Vagina (tissue), 2 donors: ENCODE measurements at regions not wholly inside any gene's neighbourhood (a gene's known extent, or its start where the extent isn't known, plus 50 kb on each side); places are given as distances from the start of the nearest gene placed in this dataset.

Experiments
- DNase-seq, 2 donors: peaks; one replicate each; pipeline ENCODE4 v3.0.0-alpha.2; 2017; ENCODE audit errors: extremely low spot score in 2 of 2
- H3K27ac ChIP-seq: fragments of 200-600 bp; sonication (generic); one replicate; pipeline ENCODE4 v1.5.1; 2019
- H3K27me3 ChIP-seq: fragments of 200-600 bp; sonication (generic); one replicate; pipeline ENCODE4 v1.5.1; 2019
- H3K36me3 ChIP-seq, 2 donors: fragments of 200-600 bp; sonication (generic); one replicate each; pipeline ENCODE4 v1.5.1; 2017 to 2019
- H3K4me1 ChIP-seq: fragments of 200-600 bp; sonication (generic); one replicate; pipeline ENCODE4 v1.5.1; 2019
- H3K4me3 ChIP-seq, 2 donors: fragments of 200-600 bp; sonication (generic); 1 replicate in 1 of 2; 2 replicates in 1 of 2; pipeline ENCODE4 v1.5.1; 2016 to 2019
- H3K9me3 ChIP-seq: fragments of 200-600 bp; sonication (generic); one replicate; pipeline ENCODE4 v1.5.1; 2019
- POLR2A ChIP-seq, 2 donors: fragments of 450-650 bp; IDR thresholded peaks; one replicate each; pipeline ENCODE4 v1.6.1; 2017; ENCODE audit warnings: antibody characterized with exemption in 2 of 2, mild to moderate bottlenecking in 2 of 2, moderate library complexity in 2 of 2
- POLR2AphosphoS5 ChIP-seq, 2 donors: sonication (generic); formaldehyde crosslinking; IDR thresholded peaks; one replicate each; pipeline ENCODE4 v1.9.0; 2017; ENCODE audit warnings: antibody characterized with exemption in 2 of 2, mild to moderate bottlenecking in 2 of 2, low read depth in 1 of 2; ENCODE audit not compliant: insufficient read depth in 1 of 2
- intact Hi-C: fragments of 100-400 bp; cut with DNase I; formaldehyde crosslinking; loops from one replicate; pipeline ENCODE4 v1.15.1; 2023
- TF ChIP-seq, protein P1 (sequence below), 3 experiments: fragments of 450-650 bp in 2 of 3; fragments of 200-600 bp in 1 of 3; sonication (generic) in 1 of 3; IDR thresholded peaks; one replicate each; pipeline ENCODE4 v1.5.1; 2017 to 2019; ENCODE audit warnings: antibody characterized with exemption in 3 of 3, mild to moderate bottlenecking in 2 of 3, moderate library complexity in 2 of 3

GRCh38 chr7:115676707-115677106 lies 353.9 kb downstream of the TFEC start:
- no peaks in the 10 kb centered on the region for H3K27me3 ChIP-seq
- H3K9me3 ChIP-seq = no peaks in the 10 kb centered on the region
- H3K27ac ChIP-seq = no peak overlapping the region
- no peak for TF ChIP-seq POLR2A (IDR thresholded peaks at IDR 0.05)
- TF ChIP-seq, protein P1, sequence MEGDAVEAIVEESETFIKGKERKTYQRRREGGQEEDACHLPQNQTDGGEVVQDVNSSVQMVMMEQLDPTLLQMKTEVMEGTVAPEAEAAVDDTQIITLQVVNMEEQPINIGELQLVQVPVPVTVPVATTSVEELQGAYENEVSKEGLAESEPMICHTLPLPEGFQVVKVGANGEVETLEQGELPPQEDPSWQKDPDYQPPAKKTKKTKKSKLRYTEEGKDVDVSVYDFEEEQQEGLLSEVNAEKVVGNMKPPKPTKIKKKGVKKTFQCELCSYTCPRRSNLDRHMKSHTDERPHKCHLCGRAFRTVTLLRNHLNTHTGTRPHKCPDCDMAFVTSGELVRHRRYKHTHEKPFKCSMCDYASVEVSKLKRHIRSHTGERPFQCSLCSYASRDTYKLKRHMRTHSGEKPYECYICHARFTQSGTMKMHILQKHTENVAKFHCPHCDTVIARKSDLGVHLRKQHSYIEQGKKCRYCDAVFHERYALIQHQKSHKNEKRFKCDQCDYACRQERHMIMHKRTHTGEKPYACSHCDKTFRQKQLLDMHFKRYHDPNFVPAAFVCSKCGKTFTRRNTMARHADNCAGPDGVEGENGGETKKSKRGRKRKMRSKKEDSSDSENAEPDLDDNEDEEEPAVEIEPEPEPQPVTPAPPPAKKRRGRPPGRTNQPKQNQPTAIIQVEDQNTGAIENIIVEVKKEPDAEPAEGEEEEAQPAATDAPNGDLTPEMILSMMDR (IDR thresholded peaks at IDR 0.05) = no peak
- no peak for TF ChIP-seq POLR2AphosphoS5 (IDR thresholded peaks at IDR 0.05; ENCODE audit: insufficient read depth in 1 of 2, low read depth in 1 of 2)
- H3K4me3 ChIP-seq = no peak overlapping the region
- H3K36me3 ChIP-seq = no peaks in the 10 kb centered on the region
- DNase-seq = no peak
- H3K4me1 ChIP-seq = no peaks in the 10 kb centered on the region
- intact Hi-C loops = no loop called here

DNA sequence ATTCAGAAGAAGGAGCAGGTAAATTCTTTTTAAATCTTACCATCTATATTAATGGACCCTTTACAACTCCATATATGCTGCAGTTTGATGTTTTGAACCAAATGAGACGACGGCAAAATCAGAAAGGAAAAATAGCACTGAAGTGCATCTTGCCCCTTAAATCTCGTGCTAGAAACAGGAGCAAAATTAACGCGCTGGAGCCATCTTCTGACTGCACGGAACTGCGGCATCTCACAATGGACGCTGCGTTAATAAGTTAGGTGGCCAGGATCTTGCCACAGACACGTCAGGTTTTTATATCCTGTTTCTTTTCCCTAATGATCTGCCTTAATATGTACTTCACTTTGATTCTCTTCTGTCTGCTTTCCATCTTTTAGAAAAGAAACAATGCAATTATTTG lies 354.5 kb downstream of the TFEC start:
- Histone ChIP-seq H3K9me3 (no peaks in the 10 kb centered on the region), H3K27ac (no peak overlapping the region), H3K27me3 (no peaks in the 10 kb centered on the region), H3K36me3 (no peaks in the 10 kb centered on the region), H3K4me3 (no peak overlapping the region), H3K4me1 (no peaks in the 10 kb centered on the region)
- TF ChIP-seq, protein P1 (IDR thresholded peaks at IDR 0.05) = no peak
- TF ChIP-seq POLR2AphosphoS5 (IDR thresholded peaks at IDR 0.05; ENCODE audit: insufficient read depth in 1 of 2, low read depth in 1 of 2) (no peak), POLR2A (IDR thresholded peaks at IDR 0.05) (no peak)
- no peak for DNase-seq
- intact Hi-C loops = no loop called here

GRCh38 chr7:115674467-115675024 lies 356.0 kb downstream of the TFEC start:
- H3K27me3 ChIP-seq = no peaks in the 10 kb centered on the region
- TF ChIP-seq, protein P1 (IDR thresholded peaks at IDR 0.05) = no peak
- no peak for TF ChIP-seq POLR2A (IDR thresholded peaks at IDR 0.05)
- TF ChIP-seq POLR2AphosphoS5 (IDR thresholded peaks at IDR 0.05; ENCODE audit: insufficient read depth in 1 of 2, low read depth in 1 of 2) = no peak
- no peaks in the 10 kb centered on the region for H3K4me1 ChIP-seq
- no peak overlapping the region for H3K27ac ChIP-seq
- intact Hi-C loops = no loop called here
- H3K9me3 ChIP-seq = no peaks in the 10 kb centered on the region
- no peak overlapping the region for H3K4me3 ChIP-seq
- no peaks in the 10 kb centered on the region for H3K36me3 ChIP-seq
- DNase-seq = no peak

DNA sequence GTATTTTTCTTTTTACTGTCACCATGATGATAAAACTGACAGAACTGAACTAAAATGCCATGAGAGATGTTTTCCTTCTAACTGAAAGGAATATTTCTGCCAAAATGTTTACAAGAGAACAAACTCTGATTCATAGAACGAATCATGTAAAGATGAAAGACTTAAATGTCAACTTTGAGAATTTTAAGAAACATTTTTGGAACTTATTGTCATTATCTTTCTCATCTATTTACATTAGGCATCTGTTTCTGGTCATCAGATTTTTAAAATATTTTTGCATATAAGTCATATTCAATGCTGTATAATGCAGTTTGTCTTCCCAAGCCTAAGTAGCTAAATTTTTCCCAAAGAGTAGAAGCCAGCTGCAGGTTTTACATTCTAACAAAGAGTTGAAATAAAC lies 358.5 kb downstream of the TFEC start:
- DNase-seq = no peak
- intact Hi-C loops = no loop called here
- no peak overlapping the region for H3K27ac ChIP-seq
- TF ChIP-seq, protein P1 (IDR thresholded peaks at IDR 0.05) = no peak
- TF ChIP-seq POLR2AphosphoS5 (IDR thresholded peaks at IDR 0.05; ENCODE audit: insufficient read depth in 1 of 2, low read depth in 1 of 2) (no peak), POLR2A (IDR thresholded peaks at IDR 0.05) (no peak)
- H3K9me3 ChIP-seq = no peaks in the 10 kb centered on the region
- no peaks in the 10 kb centered on the region for H3K4me1 ChIP-seq
- H3K36me3 ChIP-seq = no peaks in the 10 kb centered on the region
- no peak overlapping the region for H3K4me3 ChIP-seq
- no peaks in the 10 kb centered on the region for H3K27me3 ChIP-seq

GRCh38 chr7:115662676-115663075 lies 367.9 kb downstream of the TFEC start:
- Histone ChIP-seq H3K27me3 (no peaks in the 10 kb centered on the region), H3K36me3 (no peaks in the 10 kb centered on the region), H3K27ac (no peak overlapping the region), H3K4me3 (no peak overlapping the region), H3K9me3 (no peaks in the 10 kb centered on the region), H3K4me1 (no peaks in the 10 kb centered on the region)
- TF ChIP-seq, protein P1 (IDR thresholded peaks at IDR 0.05) = no peak
- TF ChIP-seq POLR2A (IDR thresholded peaks at IDR 0.05) (no peak), POLR2AphosphoS5 (IDR thresholded peaks at IDR 0.05; ENCODE audit: insufficient read depth in 1 of 2, low read depth in 1 of 2) (no peak)
- DNase-seq = no peak
- intact Hi-C loops = no loop called here
